B cell (primary cell): ENCODE measurements at regions not wholly inside any gene's neighbourhood (a gene's known extent, or its start where the extent isn't known, plus 50 kb on each side); places are given as distances from the start of the nearest gene placed in this dataset.

Source experiments
- ATAC-seq: fragments of 200-7000 bp; cut with Tn5 transposase; one replicate; pipeline ENCODE4 v1.10.0; 2021; ENCODE audit warnings: low read depth, mild to moderate bottlenecking, moderate number of reproducible peaks, moderate library complexity
- CTCF ChIA-PET: fragments of 350-600 bp; sonication (Branson Sonifier 250); formaldehyde crosslinking; loops from one replicate; lab custom pipeline; 2021; ENCODE audit warnings: antibody characterized with exemption, inconsistent platforms; lab: Charles Lee
- POLR2A ChIA-PET: fragments of 350-600 bp; sonication (Branson Sonifier 250); formaldehyde crosslinking; loops from one replicate; lab custom pipeline; 2021; ENCODE audit warnings: antibody characterized with exemption; lab: Charles Lee
- DNase-seq: peaks from one replicate; pipeline ENCODE4 v3.0.0; 2013
- H2AFZ ChIP-seq: 2 replicates; pipeline ENCODE4 v1.6.1; 2012; ENCODE audit warnings: mild to moderate bottlenecking, low read depth, low read length; ENCODE audit not compliant: insufficient read depth, poor library complexity, severe bottlenecking
- H3K27ac ChIP-seq, 2 donors: 1 replicate in 1 of 2; 2 replicates in 1 of 2; pipeline ENCODE4 v1.5.1; 2012 to 2013; ENCODE audit warnings: low read length in 2 of 2, mild to moderate bottlenecking in 2 of 2, moderate library complexity in 1 of 2
- H3K27me3 ChIP-seq, 4 experiments: fragments of 200-600 bp in 1 of 4; sonication (generic) in 1 of 4; replicated peaks in 1 of 4; 1 replicate in 2 of 4; 2 replicates in 2 of 4; pipeline versions ENCODE4 v1.6.1 to v1.7.0; 2013 to 2016; ENCODE audit warnings: low read length in 3 of 4, mild to moderate bottlenecking in 2 of 4, mixed read lengths in 1 of 4, moderate library complexity in 1 of 4; ENCODE audit not compliant: insufficient read depth in 4 of 4, control insufficient read depth in 3 of 4; ENCODE audit errors: control extremely low read depth in 1 of 4
- H3K36me3 ChIP-seq, 2 experiments: replicated peaks in 1 of 2; 1 replicate in 1 of 2; 2 replicates in 1 of 2; pipeline versions ENCODE4 v1.6.1 to v1.7.1; 2013; ENCODE audit warnings: low read length in 1 of 2; ENCODE audit not compliant: insufficient read depth in 2 of 2, control insufficient read depth in 1 of 2; ENCODE audit errors: control extremely low read depth in 1 of 2, extremely low read depth in 1 of 2
- H3K4me1 ChIP-seq, 2 donors: fragments of 200-600 bp in 1 of 2; sonication (generic) in 1 of 2; 1 replicate in 1 of 2; 2 replicates in 1 of 2; pipeline versions ENCODE4 v1.5.1 to v1.6.1; 2013 to 2017; ENCODE audit warnings: low read length in 2 of 2; ENCODE audit not compliant: control insufficient read depth in 2 of 2, insufficient read depth in 2 of 2
- H3K4me2 ChIP-seq: replicated peaks from 2 replicates; pipeline ENCODE3; 2012; ENCODE audit warnings: mild to moderate bottlenecking, low read depth, low read length; ENCODE audit not compliant: poor library complexity, severe bottlenecking
- H3K4me3 ChIP-seq, 5 experiments: fragments of 200-600 bp in 1 of 5; sonication (generic) in 1 of 5; 1 replicate in 3 of 5; 2 replicates in 2 of 5; pipeline versions ENCODE4 v1.5.1 to v1.7.0; 2011 to 2016; ENCODE audit warnings: low read length in 4 of 5, mild to moderate bottlenecking in 4 of 5, low read depth in 2 of 5, control low read depth in 1 of 5, moderate library complexity in 1 of 5; ENCODE audit not compliant: insufficient read depth in 1 of 5; ENCODE audit errors: control extremely low read depth in 1 of 5, extremely low read depth in 1 of 5
- H3K79me2 ChIP-seq: fragments of 200-600 bp; sonication (generic); one replicate; pipeline ENCODE4 v1.6.0; 2016; ENCODE audit warnings: low read length; ENCODE audit not compliant: control insufficient read depth, insufficient read depth
- H3K9ac ChIP-seq: fragments of 200-600 bp; sonication (generic); 2 replicates; pipeline ENCODE4 v1.6.1; 2017; ENCODE audit warnings: mild to moderate bottlenecking, low read length, moderate library complexity
- H3K9me3 ChIP-seq, 3 donors: one replicate each; pipeline versions ENCODE4 v1.6.1 to v1.7.1; 2013; ENCODE audit warnings: low read length in 2 of 3; ENCODE audit not compliant: control insufficient read depth in 2 of 3, insufficient read depth in 1 of 3; ENCODE audit errors: control extremely low read depth in 1 of 3
- H4K20me1 ChIP-seq: 2 replicates; pipeline ENCODE4 v1.6.0; 2012; ENCODE audit warnings: mild to moderate bottlenecking, low read length; ENCODE audit not compliant: insufficient read depth, control insufficient read depth, poor library complexity, severe bottlenecking
- H3K27ac Mint-ChIP-seq: one replicate; pipeline ENCODE4 v1.8.0; 2021; ENCODE audit warnings: mixed read lengths
- H3K27me3 Mint-ChIP-seq: one replicate; pipeline ENCODE4 v1.8.0; 2021; ENCODE audit warnings: mixed read lengths
- H3K4me1 Mint-ChIP-seq: one replicate; pipeline ENCODE4 v1.8.0; 2021; ENCODE audit warnings: mixed read lengths
- H3K4me3 Mint-ChIP-seq: one replicate; pipeline ENCODE4 v1.8.0; 2021; ENCODE audit warnings: mixed read lengths
- H3K9me3 Mint-ChIP-seq: one replicate; pipeline ENCODE4 v1.8.0; 2022; ENCODE audit warnings: mixed read lengths; ENCODE audit not compliant: insufficient read depth
- EZH2 ChIP-seq: IDR thresholded peaks from 2 replicates; pipeline ENCODE4 v1.6.1; 2012; ENCODE audit warnings: borderline replicate concordance, low read depth, mild to moderate bottlenecking, moderate library complexity, low read length; ENCODE audit not compliant: insufficient read depth, poor library complexity, severe bottlenecking
- WGBS: methylation state at CpG from one replicate; pipeline ENCODE4 v1.1.5; 2013; ENCODE audit warnings: missing lambda C conversion rate; ENCODE audit not compliant: insufficient coverage; 5-methylcytosine and 5-hydroxymethylcytosine counted together
- intact Hi-C: fragments of 100-400 bp; cut with micrococcal nuclease; formaldehyde crosslinking; loops from one replicate; pipeline ENCODE4 v1.10.0; 2022
- TF ChIP-seq, protein P1 (sequence below): fragments of 200-600 bp; IDR thresholded peaks from one replicate; pipeline ENCODE4 v1.8.0; 2022; ENCODE audit warnings: antibody characterized with exemption, mild to moderate bottlenecking

DNA sequence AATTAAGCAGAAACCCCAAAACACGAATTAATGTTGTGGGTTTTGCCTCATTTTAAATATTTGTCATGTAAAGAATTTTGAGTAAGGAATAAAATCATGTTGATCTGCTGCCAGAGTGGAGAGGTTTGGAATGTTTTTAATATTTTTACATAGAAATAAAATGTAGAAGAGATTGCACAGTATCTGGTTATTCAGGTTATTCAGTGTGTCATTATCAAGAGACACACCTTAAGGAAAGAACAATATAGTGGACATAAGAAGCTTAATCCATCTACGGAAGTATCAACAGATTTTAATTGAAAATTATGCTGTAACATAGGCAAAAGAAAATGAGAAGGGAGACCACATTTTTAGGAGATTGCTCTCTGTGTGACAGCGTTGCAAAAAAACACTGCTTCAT, 410.4 kb downstream of the MED10 start:
- no peak overlapping the region for H3K4me3 ChIP-seq
- DNase-seq = no peak
- no peak overlapping the region for H3K27ac ChIP-seq
- no peak overlapping the region for H2AFZ ChIP-seq
- ATAC-seq = no peak
- Mint-ChIP-seq H3K9me3 (peaks cover 6% of the 10 kb centered on the region), H3K4me1 (no peaks in the 10 kb centered on the region), H3K4me3 (no peak overlapping the region), H3K27me3 (peaks cover 9% of the 10 kb centered on the region), H3K27ac (no peak overlapping the region)
- CTCF ChIA-PET = no interaction called here
- no peaks in the 10 kb centered on the region for H3K4me1 ChIP-seq
- no peaks in the 10 kb centered on the region for H3K79me2 ChIP-seq
- WGBS = no CpG with 5 or more reads among the region's 3 CpGs
- no peak for TF ChIP-seq EZH2
- TF ChIP-seq, protein P1, sequence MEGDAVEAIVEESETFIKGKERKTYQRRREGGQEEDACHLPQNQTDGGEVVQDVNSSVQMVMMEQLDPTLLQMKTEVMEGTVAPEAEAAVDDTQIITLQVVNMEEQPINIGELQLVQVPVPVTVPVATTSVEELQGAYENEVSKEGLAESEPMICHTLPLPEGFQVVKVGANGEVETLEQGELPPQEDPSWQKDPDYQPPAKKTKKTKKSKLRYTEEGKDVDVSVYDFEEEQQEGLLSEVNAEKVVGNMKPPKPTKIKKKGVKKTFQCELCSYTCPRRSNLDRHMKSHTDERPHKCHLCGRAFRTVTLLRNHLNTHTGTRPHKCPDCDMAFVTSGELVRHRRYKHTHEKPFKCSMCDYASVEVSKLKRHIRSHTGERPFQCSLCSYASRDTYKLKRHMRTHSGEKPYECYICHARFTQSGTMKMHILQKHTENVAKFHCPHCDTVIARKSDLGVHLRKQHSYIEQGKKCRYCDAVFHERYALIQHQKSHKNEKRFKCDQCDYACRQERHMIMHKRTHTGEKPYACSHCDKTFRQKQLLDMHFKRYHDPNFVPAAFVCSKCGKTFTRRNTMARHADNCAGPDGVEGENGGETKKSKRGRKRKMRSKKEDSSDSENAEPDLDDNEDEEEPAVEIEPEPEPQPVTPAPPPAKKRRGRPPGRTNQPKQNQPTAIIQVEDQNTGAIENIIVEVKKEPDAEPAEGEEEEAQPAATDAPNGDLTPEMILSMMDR = no peak
- POLR2A ChIA-PET = no interaction called here
- H3K9ac ChIP-seq = no peak overlapping the region
- H3K4me2 ChIP-seq = no peak overlapping the region
- intact Hi-C loops = no loop called here
- H3K9me3 ChIP-seq = peaks cover 0 to 13% (median 4%) of the 10 kb centered on the region in 3 donors
- H4K20me1 ChIP-seq = no peaks in the 10 kb centered on the region
- H3K36me3 ChIP-seq = no peaks in the 10 kb centered on the region
- H3K27me3 ChIP-seq = no peaks in the 10 kb centered on the region

DNA sequence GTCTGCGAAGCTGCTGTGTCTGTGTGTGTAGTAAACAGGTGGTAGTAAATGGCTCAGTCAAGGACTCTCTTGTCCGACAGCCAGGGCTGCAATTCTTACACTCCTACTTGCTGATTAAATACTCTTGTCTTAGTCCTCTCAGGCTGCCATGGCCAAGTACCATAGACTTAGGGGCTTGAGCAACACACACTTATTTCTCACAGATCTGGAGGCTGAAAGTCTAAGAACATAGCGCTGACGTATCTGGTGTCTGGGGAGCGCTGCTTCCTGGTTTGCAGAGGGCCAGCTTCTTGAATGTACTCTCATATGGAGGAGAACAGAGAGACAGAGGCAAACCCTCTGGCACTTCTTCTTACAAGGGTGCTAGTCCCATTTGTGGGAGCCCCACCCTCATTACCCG, 411.0 kb downstream of the MED10 start:
- ChIA-PET CTCF (no interaction called here), POLR2A (no interaction called here)
- peaks cover 6% of the 10 kb centered on the region for H3K9me3 Mint-ChIP-seq
- peaks cover 9% of the 10 kb centered on the region for H3K27me3 Mint-ChIP-seq
- no peak overlapping the region for H3K9ac ChIP-seq
- no peak overlapping the region for H3K27ac Mint-ChIP-seq
- no peak for DNase-seq
- no peaks in the 10 kb centered on the region for H4K20me1 ChIP-seq
- peaks cover 0 to 11% (median 4%) of the 10 kb centered on the region in 3 donors for H3K9me3 ChIP-seq
- TF ChIP-seq, protein P1 = no peak
- TF ChIP-seq EZH2 = no peak
- no peaks in the 10 kb centered on the region for H3K27me3 ChIP-seq
- no peaks in the 10 kb centered on the region for H3K36me3 ChIP-seq
- no peak overlapping the region for H2AFZ ChIP-seq
- no peak overlapping the region for H3K4me3 ChIP-seq
- H3K4me1 ChIP-seq = no peaks in the 10 kb centered on the region
- H3K4me2 ChIP-seq = no peak overlapping the region
- intact Hi-C loops = no loop called here
- H3K79me2 ChIP-seq = no peaks in the 10 kb centered on the region
- no peak overlapping the region for H3K27ac ChIP-seq
- no peak overlapping the region for H3K4me3 Mint-ChIP-seq
- WGBS = 78% methylated on average over 3 of the region's 6 CpGs
- no peaks in the 10 kb centered on the region for H3K4me1 Mint-ChIP-seq
- ATAC-seq = no peak
